PC-9 (cell line): ENCODE measurements at regions not wholly inside any gene's neighbourhood (a gene's known extent, or its start where the extent isn't known, plus 50 kb on each side); places are given as distances from the start of the nearest gene placed in this dataset.
"Not testable (repeated sequence)": the region's sequence is repeated elsewhere in the genome, so short reads cannot be mapped to it uniquely, and the experiment has no call there.

Source experiments
- BruUV-seq: library from RNA; stranded (reverse); fragments of 400-500 nt; replicated peaks from 2 replicates; lab custom pipeline; 2021; lab: Mats Ljungman, UMichigan
- CTCF ChIA-PET: fragments of 300-600 bp; sonication (Branson Sonifier 250); formaldehyde crosslinking; loops from one replicate; lab custom pipeline; 2022; ENCODE audit warnings: antibody characterized with exemption; lab: Charles Lee
- POLR2A ChIA-PET: fragments of 300-600 bp; sonication (Branson Sonifier 250); formaldehyde crosslinking; loops from one replicate; lab custom pipeline; 2022; ENCODE audit warnings: antibody characterized with exemption; ENCODE audit not compliant: unreplicated experiment; lab: Charles Lee
- DNase-seq, 2 experiments: peaks; one replicate each; pipeline versions ENCODE4 v3.0.0 to v3.0.0-alpha.2; 2015 to 2022; ENCODE audit warnings: mixed read lengths in 1 of 2
- H2AFZ ChIP-seq: fragments of 200-600 bp; sonication (generic); 2 replicates; pipeline ENCODE4 v1.8.1; 2017; ENCODE audit warnings: antibody characterized with exemption
- H3F3A ChIP-seq: fragments of 200-600 bp; sonication (generic); 2 replicates; pipeline ENCODE4 v1.8.1; 2017; ENCODE audit warnings: antibody characterized with exemption, mild to moderate bottlenecking, low read depth; ENCODE audit not compliant: insufficient read depth
- H3K27ac ChIP-seq: fragments of 200-600 bp; sonication (generic); 2 replicates; pipeline ENCODE4 v1.6.1; 2016; ENCODE audit warnings: mixed run types
- H3K27me3 ChIP-seq: fragments of 200-600 bp; sonication (generic); 2 replicates; pipeline ENCODE4 v1.6.1; 2016; ENCODE audit warnings: low read depth, mixed run types; ENCODE audit not compliant: insufficient read depth
- H3K36me3 ChIP-seq: fragments of 200-600 bp; sonication (generic); 2 replicates; pipeline ENCODE4 v1.6.1; 2016; ENCODE audit warnings: low read depth, mixed run types
- H3K4me1 ChIP-seq: fragments of 200-600 bp; sonication (generic); replicated peaks from 2 replicates; pipeline ENCODE4 v1.6.1; 2016; ENCODE audit warnings: mixed run types; ENCODE audit not compliant: insufficient read depth
- H3K4me2 ChIP-seq: fragments of 200-600 bp; sonication (generic); 2 replicates; pipeline ENCODE4 v1.6.1; 2017; ENCODE audit warnings: mixed run types
- H3K4me3 ChIP-seq: fragments of 200-600 bp; sonication (generic); 2 replicates; pipeline ENCODE4 v1.6.1; 2016; ENCODE audit warnings: mixed run types
- H3K79me2 ChIP-seq: fragments of 200-600 bp; sonication (generic); 2 replicates; pipeline ENCODE4 v1.6.1; 2017; ENCODE audit warnings: low read depth, mixed run types
- H3K9me2 ChIP-seq: fragments of 200-600 bp; sonication (generic); 2 replicates; pipeline ENCODE4 v1.8.1; 2017; ENCODE audit warnings: mild to moderate bottlenecking; ENCODE audit not compliant: insufficient read depth
- H3K9me3 ChIP-seq: fragments of 200-600 bp; sonication (generic); 2 replicates; pipeline ENCODE4 v1.8.1; 2016; ENCODE audit warnings: low read depth; ENCODE audit not compliant: insufficient read depth
- H4K20me1 ChIP-seq: fragments of 200-600 bp; sonication (generic); 2 replicates; pipeline ENCODE4 v1.8.1; 2017; ENCODE audit not compliant: insufficient read depth
- CTCF ChIP-seq: fragments of 200-600 bp; sonication (generic); conservative IDR thresholded peaks from 2 replicates; pipeline ENCODE4 v1.6.1; 2017; ENCODE audit warnings: mixed run types, antibody characterized with exemption, mild to moderate bottlenecking, moderate library complexity
- EZH2 ChIP-seq: fragments of 200-600 bp; sonication (generic); IDR thresholded peaks from 2 replicates; pipeline ENCODE4 v1.8.0; 2017; ENCODE audit warnings: antibody characterized with exemption, low read depth
- intact Hi-C: fragments of 100-400 bp; cut with micrococcal nuclease; formaldehyde crosslinking; loops from one replicate; pipeline ENCODE4 v1.10.0; 2022; ENCODE audit not compliant: unreplicated experiment

- Histone ChIP-seq H2AFZ (no peak overlapping the region), H3K79me2 (no peaks in the 10 kb centered on the region), H3K9me2 (no peaks in the 10 kb centered on the region), H3F3A (no peaks in the 10 kb centered on the region), H3K27me3 (no peaks in the 10 kb centered on the region), H4K20me1 (no peaks in the 10 kb centered on the region), H3K9me3 (no peaks in the 10 kb centered on the region), H3K27ac (no peak overlapping the region), H3K4me1 (no peaks in the 10 kb centered on the region), H3K36me3 (no peaks in the 10 kb centered on the region), H3K4me2 (no peak overlapping the region), H3K4me3 (no peak overlapping the region)
- intact Hi-C loops, result no loop called here
- CTCF ChIA-PET, result no interaction called here
- BruUV-seq, result no TSS peak
- POLR2A ChIA-PET, result no interaction called here
- DNase-seq, result no peak
- TF ChIP-seq CTCF, result no peak
- no peak for TF ChIP-seq EZH2
These were observed 2035.3 kb upstream of the LRRTM1 start for GRCh38 chr2:82339805-82340204.

- H3K9me3 ChIP-seq, result no peaks in the 10 kb centered on the region
- no peaks in the 10 kb centered on the region for H3K4me1 ChIP-seq
- no peak for TF ChIP-seq EZH2
- no peak for TF ChIP-seq CTCF
- H3F3A ChIP-seq, result no peaks in the 10 kb centered on the region
- H3K4me3 ChIP-seq, result no peak overlapping the region
- no peak overlapping the region for H3K27ac ChIP-seq
- H3K36me3 ChIP-seq, result no peaks in the 10 kb centered on the region
- BruUV-seq, result no TSS peak
- intact Hi-C loops, result no loop called here
- H3K9me2 ChIP-seq, result no peaks in the 10 kb centered on the region
- ChIA-PET CTCF (no interaction called here), POLR2A (no interaction called here)
- no peak overlapping the region for H3K4me2 ChIP-seq
- H2AFZ ChIP-seq, result 0 out of 2 replicates have a peak overlapping the region, but pooled peaks have one; percentile 43
- H3K27me3 ChIP-seq, result no peaks in the 10 kb centered on the region
- DNase-seq, result no peak
- H3K79me2 ChIP-seq, result no peaks in the 10 kb centered on the region
- no peaks in the 10 kb centered on the region for H4K20me1 ChIP-seq
These were observed 2029.1 kb upstream of the LRRTM1 start for GRCh38 chr2:82333697-82334096.

GRCh38 chr2:82330155-82330554 lies 2025.6 kb upstream of the LRRTM1 start:
- H3F3A ChIP-seq, result no peaks in the 10 kb centered on the region
- H3K79me2 ChIP-seq, result no peaks in the 10 kb centered on the region
- POLR2A ChIA-PET, result no interaction called here
- no peaks in the 10 kb centered on the region for H3K36me3 ChIP-seq
- H2AFZ ChIP-seq, result no peak overlapping the region
- no peaks in the 10 kb centered on the region for H3K9me3 ChIP-seq
- CTCF ChIA-PET, result no interaction called here
- no peaks in the 10 kb centered on the region for H3K9me2 ChIP-seq
- no peak overlapping the region for H3K4me3 ChIP-seq
- no peaks in the 10 kb centered on the region for H3K4me1 ChIP-seq
- no peak overlapping the region for H3K27ac ChIP-seq
- H4K20me1 ChIP-seq, result no peaks in the 10 kb centered on the region
- H3K27me3 ChIP-seq, result no peaks in the 10 kb centered on the region
- no TSS peak for BruUV-seq
- H3K4me2 ChIP-seq, result no peak overlapping the region
- DNase-seq, result no peak
- intact Hi-C loops, result no loop called here
- TF ChIP-seq EZH2, result no peak
- no peak for TF ChIP-seq CTCF

- H3K27ac ChIP-seq, H3K79me2 ChIP-seq: not testable (repeated sequence)
These were observed 2021.7 kb upstream of the LRRTM1 start for GRCh38 chr2:82326180-82326767.

More at GRCh38 chr2:82326180-82326767, 2021.7 kb upstream of the LRRTM1 start:
- H2AFZ ChIP-seq, H3K9me2 ChIP-seq, H3K36me3 ChIP-seq, POLR2A ChIA-PET, DNase-seq, H3K27me3 ChIP-seq, H3K9me3 ChIP-seq, BruUV-seq, H3K4me1 ChIP-seq, H3F3A ChIP-seq, intact Hi-C loops, H4K20me1 ChIP-seq, H3K4me2 ChIP-seq, H3K4me3 ChIP-seq, CTCF ChIA-PET: not testable (repeated sequence)
